Hepatocyte (in vitro differentiated cells): ENCODE measurements at regions not wholly inside any gene's neighbourhood (a gene's known extent, or its start where the extent isn't known, plus 50 kb on each side); places are given as distances from the start of the nearest gene placed in this dataset.

Experiments used
- CTCF ChIP-seq: fragments of 200-600 bp; sonication (generic); IDR thresholded peaks from 2 replicates; pipeline ENCODE4 v1.5.1; 2016; ENCODE audit warnings: antibody characterized with exemption, mild to moderate bottlenecking; ENCODE audit not compliant: poor library complexity
- EZH2 ChIP-seq: fragments of 200-600 bp; sonication (generic); IDR thresholded peaks from 2 replicates; pipeline ENCODE4 v1.6.1; 2016; ENCODE audit warnings: antibody characterized with exemption, mild to moderate bottlenecking, borderline replicate concordance
- EZH2phosphoT487 ChIP-seq: fragments of 200-600 bp; sonication (generic); IDR thresholded peaks from one replicate; pipeline ENCODE4 v1.6.1; 2018; ENCODE audit warnings: antibody characterized with exemption, mild to moderate bottlenecking, low read depth, moderate library complexity; ENCODE audit not compliant: unreplicated experiment, severe bottlenecking

GRCh38 chr6:160837146-160837545 is 135.1 kb downstream of the PLG start:
- no peak for TF ChIP-seq EZH2
- no peak for TF ChIP-seq CTCF
- no peak for TF ChIP-seq EZH2phosphoT487
